CD4-positive, alpha-beta T cell treated with Interleukin-17A for 1 hour (primary cell): ENCODE measurements at regions not wholly inside any gene's neighbourhood (a gene's known extent, or its start where the extent isn't known, plus 50 kb on each side); places are given as distances from the start of the nearest gene placed in this dataset.
"Not testable (repeated sequence)": the region's sequence is repeated elsewhere in the genome, so short reads cannot be mapped to it uniquely, and the experiment has no call there.

Experiments used
- DNase-seq: peaks from one replicate; pipeline ENCODE4 v3.0.0-alpha.2; 2020

DNA sequence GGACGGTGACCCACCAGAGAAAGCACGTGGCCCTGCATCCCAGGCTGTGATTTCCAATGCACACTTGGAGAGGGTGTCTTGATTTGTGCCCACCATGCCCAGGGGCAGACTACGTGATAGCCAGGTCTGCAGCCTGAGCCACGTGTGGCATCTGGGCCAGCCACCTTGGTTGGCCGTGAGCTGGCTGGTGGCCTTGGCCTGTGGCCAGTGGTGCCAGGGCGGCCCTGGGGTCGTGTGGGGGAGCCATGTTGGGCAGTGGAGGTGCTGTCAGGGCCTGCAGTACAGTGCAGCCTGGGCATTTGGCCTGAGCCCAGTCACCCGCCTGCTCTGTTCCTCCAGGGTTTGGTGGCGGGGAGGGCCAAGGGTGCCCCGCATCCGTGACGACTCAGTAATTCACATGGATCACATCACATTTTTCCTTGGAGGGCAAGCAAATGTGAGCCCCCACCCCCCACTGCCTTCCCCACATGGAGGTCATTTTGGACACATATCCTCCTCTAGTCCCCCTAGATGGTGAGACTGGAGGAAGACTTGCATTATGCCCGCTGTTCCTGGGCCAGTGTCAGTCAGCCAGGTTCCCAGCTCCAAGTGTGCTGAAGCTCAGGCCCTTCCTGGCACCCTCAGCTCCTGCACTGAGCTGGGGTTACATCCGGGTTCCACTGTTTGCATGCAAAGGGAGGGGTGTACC lies 201.4 kb downstream of the UBE3A start:
- no peak for DNase-seq

DNA sequence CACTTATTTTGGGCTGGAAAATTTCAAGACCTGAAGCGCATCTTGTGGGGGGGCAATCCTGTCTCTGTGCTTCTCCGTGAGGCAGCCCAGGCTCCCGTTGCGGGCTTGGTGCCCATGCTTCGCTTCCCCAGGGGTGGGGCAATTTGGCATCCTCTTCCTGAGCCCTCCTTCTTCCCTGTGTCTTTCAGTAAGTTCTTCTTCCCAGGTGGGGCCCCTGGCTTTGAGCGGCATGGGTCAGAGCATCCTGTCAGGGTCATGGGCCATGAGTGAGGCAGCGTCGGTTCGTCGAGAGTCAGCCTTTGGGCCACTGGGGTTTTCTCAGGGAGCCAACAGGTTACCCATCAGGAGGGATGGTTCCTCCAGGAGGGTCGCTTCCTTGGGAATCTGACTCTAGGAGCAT lies 200.7 kb downstream of the UBE3A start:
- DNase-seq, result no peak

- no peak for DNase-seq
Observed at GRCh38 chr15:25238716-25239470, 199.9 kb downstream of the UBE3A start.

GRCh38 chr15:25239471-25240345 lies 199.1 kb downstream of the UBE3A start:
- no peak for DNase-seq

DNA sequence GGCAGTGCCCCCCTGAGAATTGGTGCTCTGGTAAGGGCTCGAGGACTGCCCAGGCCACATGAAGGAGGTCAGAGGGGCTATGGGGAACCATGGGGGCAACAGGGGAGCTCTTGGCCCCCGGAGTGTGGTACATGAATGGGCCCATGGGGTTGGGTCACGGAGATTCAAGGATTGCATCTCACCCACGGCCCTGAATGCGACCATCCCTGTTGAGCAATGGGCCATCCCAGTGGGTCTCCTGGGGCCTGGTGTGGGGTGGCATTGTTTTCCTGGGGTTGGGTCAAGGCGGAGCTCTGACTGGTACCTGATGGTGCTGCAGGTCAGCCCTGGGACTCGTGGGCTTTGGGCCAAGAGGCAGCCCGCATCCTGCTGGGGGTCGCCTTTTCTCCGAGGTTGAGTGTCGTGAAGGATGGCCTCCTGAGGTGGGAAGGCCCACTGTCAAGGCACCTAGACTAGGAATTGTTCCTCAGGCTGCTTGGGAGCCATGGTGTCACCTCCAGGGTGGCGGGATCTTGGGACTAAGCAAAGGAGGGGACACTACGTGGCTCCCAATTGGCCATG lies 198.3 kb downstream of the UBE3A start:
- no peak for DNase-seq

DNA sequence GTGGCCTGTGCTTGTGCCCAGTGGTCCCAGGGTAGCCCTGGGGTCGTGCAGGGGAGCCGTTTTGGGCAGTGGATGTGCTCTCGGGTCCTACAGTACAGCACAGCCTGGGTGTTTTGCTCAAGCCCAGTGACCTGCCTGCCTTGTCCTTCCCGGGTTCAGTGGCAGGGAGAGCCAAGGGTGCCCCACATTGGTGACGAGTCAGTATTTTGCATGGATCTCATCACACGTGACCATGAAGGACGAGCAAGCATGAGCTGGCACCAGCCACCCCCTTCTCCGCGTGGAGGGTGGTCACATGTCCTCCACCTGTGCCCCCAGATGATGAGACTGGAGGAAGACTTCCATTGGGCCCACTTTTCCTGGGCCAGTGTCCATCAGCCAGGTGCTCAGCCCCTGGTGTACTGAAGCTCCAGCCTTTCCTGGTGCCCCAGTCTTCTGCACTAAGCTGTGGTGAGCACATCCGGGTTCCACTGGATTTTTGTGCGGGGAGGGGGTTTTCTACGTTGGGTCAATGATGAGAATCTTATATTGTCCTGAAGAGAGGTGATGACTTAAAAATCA lies 197.5 kb downstream of the UBE3A start:
- DNase-seq, result no peak

GRCh38 chr15:25242166-25242879 lies 196.5 kb downstream of the UBE3A start:
- no peak for DNase-seq

DNA sequence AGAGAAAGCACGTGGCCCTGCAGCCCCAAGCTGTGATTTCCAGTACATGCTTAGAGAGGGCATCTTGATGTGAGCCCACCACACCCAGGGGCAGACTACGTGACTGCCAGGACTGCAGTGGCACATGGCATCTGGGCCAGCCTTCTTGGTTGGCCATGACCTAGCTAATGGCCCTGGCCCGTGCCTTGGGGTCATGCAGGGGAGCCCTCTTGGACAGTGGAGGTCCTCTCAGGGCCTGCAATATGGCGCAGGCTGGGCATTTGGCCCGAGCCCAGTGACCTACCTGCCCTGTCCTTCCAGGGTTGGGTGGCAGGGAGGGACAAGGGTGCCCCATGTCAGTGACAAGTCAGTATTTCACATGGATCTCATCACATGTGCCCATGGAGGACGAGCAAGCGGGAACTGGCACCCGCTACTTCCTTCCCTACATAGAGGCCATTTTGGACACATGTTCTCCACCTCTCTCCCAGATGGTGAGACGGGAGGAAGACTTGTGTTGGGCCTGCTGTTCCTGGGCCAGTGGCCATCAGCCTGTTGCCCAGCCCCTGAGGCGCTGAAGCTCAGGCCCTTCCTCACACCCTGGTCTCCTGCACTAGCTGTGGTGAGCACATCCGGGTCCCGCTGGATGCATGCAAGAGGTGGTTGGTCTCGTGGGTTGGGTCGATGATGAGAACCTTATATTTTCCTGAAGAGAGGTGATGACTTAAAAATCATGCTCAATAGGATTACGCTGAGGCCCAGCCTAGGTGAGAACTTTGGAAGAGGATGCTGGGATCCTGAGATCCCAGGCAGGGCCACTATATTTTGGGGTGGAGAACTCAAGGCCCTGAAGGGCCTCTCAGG lies 195.6 kb downstream of the UBE3A start:
- DNase-seq, result no peak

DNA sequence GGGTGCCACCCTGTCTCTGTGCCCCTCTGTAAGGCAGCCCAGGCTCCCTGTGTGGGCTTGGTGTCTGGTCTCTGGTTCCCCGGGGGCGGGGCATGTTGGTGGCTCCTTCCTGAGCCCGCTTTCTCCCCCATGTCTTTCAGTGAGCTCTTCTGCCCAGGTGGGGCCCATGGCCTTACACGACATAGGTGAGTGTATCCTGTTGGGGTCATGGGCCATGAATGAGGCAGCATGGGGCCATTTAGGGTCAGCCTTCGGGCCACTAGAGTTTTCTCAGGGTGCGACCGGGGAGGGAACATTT lies 195.1 kb downstream of the UBE3A start:
- no peak for DNase-seq

GRCh38 chr15:25244731-25245585 lies 193.9 kb downstream of the UBE3A start:
- no peak for DNase-seq

- no peak for DNase-seq
Observed at GRCh38 chr15:25245801-25246622, 192.8 kb downstream of the UBE3A start.

GRCh38 chr15:25246641-25247406 lies 192.0 kb downstream of the UBE3A start:
- no peak for DNase-seq

GRCh38 chr15:25247407-25248038 lies 191.3 kb downstream of the UBE3A start:
- no peak for DNase-seq

DNA sequence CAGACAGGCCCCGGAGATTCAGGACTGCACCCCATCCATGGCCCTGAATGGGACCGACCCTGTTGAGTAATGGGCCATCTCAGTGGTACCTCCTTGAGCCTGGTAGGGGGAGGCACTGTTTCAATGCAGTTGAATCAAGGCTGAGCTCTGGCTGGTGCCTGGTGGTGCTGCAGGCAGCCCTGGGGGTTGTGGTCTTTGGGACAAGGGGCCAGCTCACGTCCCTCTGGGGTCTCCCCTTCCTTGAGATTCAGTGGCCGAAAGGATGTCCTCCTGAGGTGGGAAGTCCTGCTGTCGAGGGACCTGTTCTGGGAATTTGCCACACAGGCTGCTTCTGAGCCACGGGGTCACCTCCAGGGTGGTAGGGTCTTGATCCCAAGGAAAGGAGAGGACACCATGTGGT lies 190.7 kb downstream of the UBE3A start:
- DNase-seq, result not testable (repeated sequence)

- no peak for DNase-seq
Observed at GRCh38 chr15:25248583-25249235, 190.1 kb downstream of the UBE3A start.

GRCh38 chr15:25249236-25250010 lies 189.4 kb downstream of the UBE3A start:
- no peak for DNase-seq
